Spleen (tissue), 11 donors: ENCODE measurements at regions not wholly inside any gene's neighbourhood (a gene's known extent, or its start where the extent isn't known, plus 50 kb on each side); places are given as distances from the start of the nearest gene placed in this dataset.

ENCODE experiments used
- DNase-seq: peaks from one replicate; pipeline ENCODE4 v3.0.0-alpha.2; 2020
- H3K27ac ChIP-seq, 8 donors: fragments of 200-600 bp; sonication (generic) in 7 of 8; 1 replicate in 4 of 8; 2 replicates in 4 of 8; pipeline versions ENCODE4 v1.5.0 to v1.8.0; 2016 to 2021; ENCODE audit warnings: inconsistent platforms in 4 of 8, mild to moderate bottlenecking in 4 of 8, moderate library complexity in 1 of 8
- H3K27me3 ChIP-seq, 7 donors: fragments of 200-600 bp; sonication (generic) in 6 of 7; replicated peaks in 1 of 7; 1 replicate in 4 of 7; 2 replicates in 3 of 7; pipeline versions ENCODE4 v1.5.0 to v1.8.0; 2016 to 2021; ENCODE audit warnings: inconsistent platforms in 3 of 7, mild to moderate bottlenecking in 1 of 7
- H3K36me3 ChIP-seq, 6 donors: fragments of 200-600 bp; sonication (generic) in 5 of 6; 1 replicate in 4 of 6; 2 replicates in 2 of 6; pipeline versions ENCODE4 v1.5.0 to v1.8.0; 2016 to 2021; ENCODE audit warnings: inconsistent platforms in 2 of 6
- H3K4me1 ChIP-seq, 6 donors: fragments of 200-600 bp; sonication (generic) in 5 of 6; 1 replicate in 3 of 6; 2 replicates in 3 of 6; pipeline versions ENCODE4 v1.5.0 to v1.8.0; 2016 to 2021; ENCODE audit warnings: inconsistent platforms in 3 of 6
- H3K4me3 ChIP-seq, 8 donors: fragments of 200-600 bp; sonication (generic) in 7 of 8; 1 replicate in 4 of 8; 2 replicates in 4 of 8; pipeline versions ENCODE4 v1.5.0 to v1.8.0; 2016 to 2021; ENCODE audit warnings: inconsistent platforms in 4 of 8, mild to moderate bottlenecking in 4 of 8, moderate library complexity in 2 of 8
- H3K9me3 ChIP-seq, 8 donors: fragments of 200-600 bp; sonication (generic) in 7 of 8; 1 replicate in 4 of 8; 2 replicates in 4 of 8; pipeline versions ENCODE4 v1.5.0 to v1.8.0; 2016 to 2021; ENCODE audit warnings: inconsistent platforms in 4 of 8
- CTCF ChIP-seq, 11 experiments: fragments of 200-600 bp in 7 of 11; fragments of 450-650 bp in 4 of 11; sonication (generic) in 4 of 11; IDR thresholded peaks in 8 of 11; conservative IDR thresholded peaks in 3 of 11; 1 replicate in 7 of 11; 2 replicates in 4 of 11; pipeline versions ENCODE4 v1.4.0 to v1.8.0; 2016 to 2021; ENCODE audit warnings: antibody characterized with exemption in 11 of 11, inconsistent platforms in 4 of 11, mild to moderate bottlenecking in 1 of 11
- POLR2A ChIP-seq, 3 donors: fragments of 450-650 bp; IDR thresholded peaks; one replicate each; pipeline ENCODE4 v1.5.1; 2017; ENCODE audit warnings: antibody characterized with exemption in 3 of 3, mild to moderate bottlenecking in 1 of 3
- POLR2AphosphoS5 ChIP-seq, 3 donors: sonication (generic); formaldehyde crosslinking; IDR thresholded peaks; one replicate each; pipeline ENCODE4 v1.5.1; 2017; ENCODE audit warnings: antibody characterized with exemption in 3 of 3
- WGBS, 5 donors: extraction: QIAGEN DNeasy Blood & Tissue Kit in 3 of 5; methylation state at CpG; one replicate each; pipeline versions ENCODE4 v1.1.5 to v1.1.7; 2013 to 2018; 5-methylcytosine and 5-hydroxymethylcytosine counted together
- intact Hi-C: fragments of 100-400 bp; cut with DNase I; formaldehyde crosslinking; loops from one replicate; pipeline ENCODE4 v1.15.0; 2023; ENCODE audit warnings: low total_unique reads
- donor health status: healthy with polysubstance abuse.
- donor health status: DM: no; HTN: no; CAD: no; lungs with moderate emphysema.
- donor health status: DM: no; HTN: no; CAD: no.
- donor health status: Bipolar disorder and iron deficiency.
- donor health status: healthy.
- donor health status: DM: no; HTN: no; CAD: no.
- donor health status: DM: yes; HTN: yes; CAD: no.

DNA sequence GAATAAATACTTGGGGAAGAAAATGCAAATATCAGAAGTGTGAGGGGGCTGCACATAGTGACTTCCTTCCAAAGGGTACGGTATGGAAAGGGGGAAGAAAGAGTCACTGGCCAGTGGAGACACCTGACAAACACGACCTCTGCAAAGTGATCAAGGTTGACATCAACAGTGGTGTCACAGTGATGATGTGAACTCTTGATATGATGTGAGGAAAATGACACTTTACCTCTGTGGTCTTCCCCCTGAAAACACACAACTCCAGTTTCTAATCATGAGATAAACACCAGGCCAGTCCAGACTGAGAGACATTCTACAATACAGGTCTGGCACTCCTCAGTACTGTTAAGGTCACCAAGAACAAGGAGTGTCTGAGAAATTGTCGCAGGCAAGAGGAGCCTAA, 169.7 kb downstream of the BUB3 start:
- no peaks in the 10 kb centered on the region for H3K36me3 ChIP-seq
- DNase-seq = no peak
- no peaks in the 10 kb centered on the region for H3K4me1 ChIP-seq
- H3K9me3 ChIP-seq = peaks cover 0 to 11% (median 8%) of the 10 kb centered on the region in 8 donors
- WGBS, 5 donors = 69 to 78% (median 71%) methylated on average over 3 of the region's 3 CpGs
- no peak overlapping the region for H3K27ac ChIP-seq
- H3K4me3 ChIP-seq = no peak overlapping the region
- intact Hi-C loops = no loop called here
- TF ChIP-seq CTCF (IDR thresholded peaks at IDR 0.05 in 8 of 11, conservative IDR thresholded peaks at IDR 0.05 in 3 of 11) (no peak), POLR2A (IDR thresholded peaks at IDR 0.05) (no peak), POLR2AphosphoS5 (IDR thresholded peaks at IDR 0.05) (no peak)
- H3K27me3 ChIP-seq = no peaks in the 10 kb centered on the region

DNA sequence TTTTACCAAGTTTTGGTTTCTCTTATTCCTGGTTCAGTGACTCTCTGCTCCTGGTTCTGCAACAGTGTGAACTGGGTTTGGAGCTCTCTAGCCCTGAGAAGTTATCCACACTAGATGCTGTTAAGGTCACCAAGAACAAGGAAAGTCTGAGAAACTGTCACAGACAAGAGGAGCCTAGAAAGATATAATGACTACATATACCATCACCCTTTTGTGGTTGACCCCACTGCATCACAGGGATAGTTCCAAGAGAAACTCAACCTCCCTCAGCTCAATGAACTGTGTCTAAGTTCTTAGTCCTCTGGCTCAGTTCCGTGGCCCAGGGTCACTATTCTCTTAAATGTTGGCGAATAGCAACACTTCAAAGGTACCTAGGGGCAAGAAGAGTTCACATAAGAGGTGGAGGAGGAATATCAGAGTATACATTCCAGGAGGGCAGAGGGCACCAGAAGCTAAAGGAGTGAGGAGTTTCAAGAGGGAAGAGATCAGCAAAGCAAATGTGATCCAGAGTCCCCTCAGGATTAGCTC, 171.5 kb downstream of the BUB3 start:
- Histone ChIP-seq H3K36me3 (no peaks in the 10 kb centered on the region), H3K4me3 (no peak overlapping the region), H3K27ac (no peak overlapping the region), H3K27me3 (no peaks in the 10 kb centered on the region), H3K9me3 (peaks cover 0 to 11% (median 8%) of the 10 kb centered on the region in 8 donors), H3K4me1 (no peaks in the 10 kb centered on the region)
- 67 to 85% (median 82%) methylated on average over 2 of the region's 2 CpGs for WGBS, 5 donors
- DNase-seq = no peak
- intact Hi-C loops = no loop called here
- TF ChIP-seq CTCF (IDR thresholded peaks at IDR 0.05 in 8 of 11, conservative IDR thresholded peaks at IDR 0.05 in 3 of 11) (no peak), POLR2AphosphoS5 (IDR thresholded peaks at IDR 0.05) (no peak), POLR2A (IDR thresholded peaks at IDR 0.05) (no peak)

DNA sequence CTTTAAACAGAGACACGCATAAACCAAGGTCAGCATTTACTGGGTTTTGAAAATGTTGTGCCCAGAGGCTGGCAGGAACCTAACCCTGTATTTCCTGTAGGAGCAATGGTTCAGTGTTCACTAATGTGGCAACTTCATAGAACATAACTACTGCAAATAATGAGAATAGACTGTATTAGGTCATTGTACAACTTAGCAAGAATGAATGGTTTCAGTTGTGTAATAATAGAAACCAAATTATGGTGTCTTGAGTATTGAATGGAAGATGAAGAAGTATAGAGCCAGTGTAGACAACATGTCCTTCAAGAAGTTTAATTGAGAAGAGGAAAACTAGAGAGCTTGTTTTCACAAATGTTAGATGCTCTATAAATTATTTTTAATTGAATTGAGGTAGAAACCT, 172.5 kb downstream of the BUB3 start:
- intact Hi-C loops = no loop called here
- Histone ChIP-seq H3K36me3 (no peaks in the 10 kb centered on the region), H3K27ac (no peak overlapping the region), H3K27me3 (no peaks in the 10 kb centered on the region), H3K9me3 (peaks cover 0 to 11% (median 8%) of the 10 kb centered on the region in 8 donors), H3K4me3 (no peak overlapping the region), H3K4me1 (no peaks in the 10 kb centered on the region)
- TF ChIP-seq CTCF (IDR thresholded peaks at IDR 0.05 in 8 of 11, conservative IDR thresholded peaks at IDR 0.05 in 3 of 11) = no peak
- TF ChIP-seq POLR2A (IDR thresholded peaks at IDR 0.05) = no peak
- TF ChIP-seq POLR2AphosphoS5 (IDR thresholded peaks at IDR 0.05) = no peak
- 81 to 100% (median 95%) methylated on average over 1 of the region's 1 CpG for WGBS, 5 donors
- DNase-seq = no peak

- H3K36me3 ChIP-seq = no peaks in the 10 kb centered on the region
- WGBS, 5 donors = 70 to 100% (median 81%) methylated on average over 1 of the region's 1 CpG
- TF ChIP-seq CTCF (IDR thresholded peaks at IDR 0.05 in 8 of 11, conservative IDR thresholded peaks at IDR 0.05 in 3 of 11) = no peak
- TF ChIP-seq POLR2A (IDR thresholded peaks at IDR 0.05) = no peak
- TF ChIP-seq POLR2AphosphoS5 (IDR thresholded peaks at IDR 0.05) = no peak
- no peak overlapping the region for H3K4me3 ChIP-seq
- H3K9me3 ChIP-seq = peaks cover 0 to 11% (median 8%) of the 10 kb centered on the region in 8 donors
- H3K27me3 ChIP-seq = no peaks in the 10 kb centered on the region
- no peaks in the 10 kb centered on the region for H3K4me1 ChIP-seq
- no peak for DNase-seq
- H3K27ac ChIP-seq = no peak overlapping the region
- intact Hi-C loops = no loop called here
Measured at GRCh38 chr10:123327450-123327849, 173.2 kb downstream of the BUB3 start.
